GM19455 (cell line): ENCODE measurements at regions not wholly inside any gene's neighbourhood (a gene's known extent, or its start where the extent isn't known, plus 50 kb on each side); places are given as distances from the start of the nearest gene placed in this dataset.
"Not testable (repeated sequence)": the region's sequence is repeated elsewhere in the genome, so short reads cannot be mapped to it uniquely, and the experiment has no call there.

Experiments
- ATAC-seq: cut with Tn5 transposase; IDR thresholded peaks from one replicate; pipeline ENCODE4 v1.9.1; 2021; ENCODE audit not compliant: unreplicated experiment

DNA sequence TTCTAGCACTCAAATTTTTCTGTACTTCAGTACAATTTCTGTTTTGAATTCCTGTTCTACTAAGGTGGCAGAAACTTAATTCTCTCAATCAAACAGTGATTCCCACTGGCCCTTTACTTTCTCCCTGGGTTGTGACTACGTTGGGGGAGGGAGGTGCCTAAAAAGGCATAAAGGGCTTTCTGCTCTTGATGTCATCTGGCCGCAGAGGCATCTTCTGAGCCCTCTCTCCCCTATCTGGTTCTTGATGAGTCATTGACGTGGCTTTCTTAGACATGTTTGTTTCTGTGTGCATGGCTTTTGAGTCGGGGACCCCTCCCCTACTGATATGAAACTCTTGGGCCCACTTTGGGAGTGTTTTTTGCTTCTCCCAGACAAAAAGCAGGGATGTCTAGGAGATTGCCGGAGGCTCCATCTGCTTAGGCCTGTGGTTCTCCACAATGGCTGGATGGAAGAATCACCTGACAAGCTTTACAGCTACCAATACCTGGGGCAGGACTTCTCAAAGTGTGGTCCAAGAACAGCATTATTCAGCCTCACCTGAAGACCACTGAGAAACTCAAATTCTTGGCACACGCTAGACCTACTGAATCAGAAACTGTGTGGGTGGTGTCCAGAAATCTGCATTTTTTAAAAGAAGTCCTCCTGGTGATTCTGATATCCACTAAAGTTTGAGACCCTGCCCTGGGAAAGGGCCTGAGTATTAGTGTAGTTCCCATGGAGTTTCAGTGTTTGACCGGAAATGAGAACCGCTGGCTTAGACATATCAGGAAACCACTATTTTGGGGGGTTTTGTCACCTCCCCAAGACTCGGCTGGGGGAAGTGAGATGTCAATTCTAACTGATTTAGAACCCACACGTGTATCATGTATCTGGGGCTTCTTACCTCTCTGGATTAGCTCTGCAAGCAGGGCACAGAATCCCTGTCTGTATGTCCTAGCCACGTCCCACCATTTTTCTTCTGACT, 395.7 kb upstream of the PDE3A start:
- ATAC-seq = no peak

DNA sequence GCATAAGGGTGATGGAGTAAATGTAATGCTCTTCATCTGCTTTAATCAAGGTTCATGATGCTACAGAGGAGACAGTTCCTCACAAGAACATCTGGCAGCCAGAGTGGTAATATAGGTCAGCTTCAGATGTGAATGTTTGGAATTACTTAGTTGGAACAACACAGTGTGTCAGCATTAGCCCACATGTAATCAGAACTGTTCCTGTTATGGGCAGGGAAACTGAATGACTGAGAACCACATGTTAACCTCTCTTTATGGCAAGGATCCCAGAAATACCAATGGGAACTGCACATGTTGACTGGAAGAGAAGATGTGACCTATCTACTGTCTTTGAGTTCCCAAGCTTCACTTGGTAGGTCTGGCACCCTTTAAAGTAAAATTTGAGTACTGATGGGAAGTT, 390.1 kb upstream of the PDE3A start:
- no peak for ATAC-seq

DNA sequence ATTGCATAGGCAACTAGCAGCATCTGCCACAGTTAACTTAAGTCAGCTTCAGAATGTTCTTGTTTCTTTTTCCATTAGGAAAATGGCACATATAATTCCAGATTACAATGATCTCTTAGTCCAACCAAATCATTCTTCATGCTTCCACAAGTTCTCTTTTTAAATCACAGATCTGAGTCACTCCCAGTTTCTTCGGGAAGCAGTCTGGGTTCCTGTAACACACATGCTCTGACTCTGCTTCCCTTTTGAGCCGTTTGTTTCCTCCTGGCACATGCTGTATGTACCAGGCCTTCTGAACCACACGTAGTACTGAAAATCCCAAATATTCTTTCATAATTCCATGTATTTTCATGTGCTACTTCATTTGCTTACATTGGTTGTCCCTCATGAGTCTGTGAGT, 388.8 kb upstream of the PDE3A start:
- no peak for ATAC-seq

DNA sequence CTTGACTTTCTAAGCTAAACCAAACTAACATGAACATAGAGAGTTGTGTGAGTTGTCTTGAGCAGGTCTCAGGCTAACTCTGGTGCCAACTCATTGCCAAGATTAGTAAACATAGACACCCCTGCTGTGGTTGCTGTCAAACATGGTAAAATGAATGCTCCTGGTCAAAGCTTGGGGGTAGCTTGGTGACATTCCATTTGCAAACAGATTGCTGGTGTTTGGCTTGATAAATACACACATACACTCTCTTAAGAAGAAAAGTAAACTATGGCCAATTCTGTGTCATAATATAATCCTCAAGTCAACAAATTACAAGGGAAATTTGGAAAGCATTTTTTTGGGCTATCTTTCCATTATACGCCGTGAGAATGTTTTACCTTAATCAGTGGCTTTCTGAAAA, 386.4 kb upstream of the PDE3A start:
- no peak for ATAC-seq

GRCh38 chr12:19988001-19988400, 380.3 kb upstream of the PDE3A start:
- ATAC-seq = no peak

DNA sequence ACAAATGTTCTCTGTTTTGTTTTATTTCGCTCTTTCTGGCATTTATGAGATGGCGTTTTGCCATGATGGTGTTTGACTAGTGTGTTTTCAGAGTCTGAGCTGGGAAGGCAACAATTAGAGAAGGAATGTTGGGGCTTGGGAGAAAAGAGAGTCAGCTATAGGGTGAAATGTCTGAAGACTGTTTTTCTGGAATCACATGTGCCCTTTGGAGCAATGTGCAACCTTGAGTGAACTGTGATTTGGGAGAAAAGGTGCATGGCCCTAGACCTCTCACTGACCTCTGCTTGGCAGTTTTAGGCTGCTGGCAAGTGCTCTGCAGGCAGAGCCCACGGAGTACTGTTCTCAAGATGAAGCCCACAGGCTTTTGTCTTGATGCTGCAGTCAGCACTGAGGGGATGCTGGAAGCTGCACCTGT, 379.9 kb upstream of the PDE3A start:
- ATAC-seq = no peak

DNA sequence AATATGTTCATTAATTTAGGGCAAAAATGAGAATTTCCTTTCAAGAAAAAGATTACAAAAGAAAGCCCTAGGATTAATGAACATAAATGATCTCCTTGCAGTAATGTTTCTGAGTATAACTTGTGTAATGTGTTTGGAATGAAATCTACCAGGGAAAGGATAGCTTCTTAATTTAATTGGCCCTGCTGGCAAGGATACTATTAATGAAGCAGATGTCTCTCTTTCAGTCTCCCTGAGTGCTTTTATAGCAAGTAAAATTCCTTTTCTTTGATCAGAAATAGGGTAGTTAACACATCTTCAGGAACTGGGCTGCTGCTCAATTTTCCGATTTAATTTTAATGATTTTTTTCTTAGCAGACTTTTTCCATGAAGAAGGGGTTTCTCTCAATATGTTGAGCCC, 379.4 kb upstream of the PDE3A start:
- no peak for ATAC-seq

- no peak for ATAC-seq
These were observed 377.2 kb upstream of the PDE3A start for GRCh38 chr12:19991146-19991545.

GRCh38 chr12:19992311-19992710, 376.0 kb upstream of the PDE3A start:
- ATAC-seq = no peak

DNA sequence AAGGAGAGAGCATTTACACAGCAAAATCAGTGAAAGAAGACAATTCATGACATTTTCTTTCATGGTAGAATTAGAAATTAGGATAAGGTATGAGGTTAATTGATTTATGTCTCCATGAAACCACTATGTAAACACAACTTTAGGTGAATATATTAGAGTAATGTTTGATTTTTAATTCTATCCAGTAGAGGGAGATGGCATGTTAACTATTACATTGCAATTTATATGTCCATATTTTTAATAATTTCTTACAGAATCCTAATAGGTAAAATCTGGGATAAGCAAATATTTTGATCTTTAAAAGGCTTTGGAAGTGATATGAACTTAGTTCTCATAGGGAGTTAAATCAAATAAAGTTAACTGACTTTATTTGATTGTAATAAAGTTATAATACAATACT, 373.4 kb upstream of the PDE3A start:
- no peak for ATAC-seq

- no peak for ATAC-seq
These were observed 370.5 kb upstream of the PDE3A start for GRCh38 chr12:19997656-19998400.

DNA sequence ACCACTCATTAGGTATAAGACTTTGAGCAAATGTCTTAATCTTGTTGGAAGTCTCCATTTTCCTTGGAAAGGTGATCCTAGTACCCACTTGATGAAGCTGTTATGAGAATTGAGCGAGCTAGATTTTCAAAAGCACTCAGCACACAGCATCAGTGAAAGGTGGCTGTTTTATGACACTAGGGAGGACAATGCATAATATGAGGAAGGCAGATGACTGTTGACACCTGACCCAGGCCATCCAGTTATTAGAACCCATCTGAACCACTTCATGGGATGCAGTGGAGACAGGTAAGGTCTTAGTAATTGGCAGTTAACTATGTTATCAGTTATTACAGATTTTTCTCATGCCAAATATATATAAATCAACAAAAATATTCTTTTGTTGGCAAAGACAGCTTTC, 369.9 kb upstream of the PDE3A start:
- no peak for ATAC-seq

GRCh38 chr12:19998961-19999804, 369.2 kb upstream of the PDE3A start:
- no peak for ATAC-seq

GRCh38 chr12:19999805-20000138, 368.6 kb upstream of the PDE3A start:
- ATAC-seq = no peak

- no peak for ATAC-seq
These were observed 368.0 kb upstream of the PDE3A start for GRCh38 chr12:20000229-20000849.

- no peak for ATAC-seq
These were observed 365.1 kb upstream of the PDE3A start for GRCh38 chr12:20003252-20003651.

DNA sequence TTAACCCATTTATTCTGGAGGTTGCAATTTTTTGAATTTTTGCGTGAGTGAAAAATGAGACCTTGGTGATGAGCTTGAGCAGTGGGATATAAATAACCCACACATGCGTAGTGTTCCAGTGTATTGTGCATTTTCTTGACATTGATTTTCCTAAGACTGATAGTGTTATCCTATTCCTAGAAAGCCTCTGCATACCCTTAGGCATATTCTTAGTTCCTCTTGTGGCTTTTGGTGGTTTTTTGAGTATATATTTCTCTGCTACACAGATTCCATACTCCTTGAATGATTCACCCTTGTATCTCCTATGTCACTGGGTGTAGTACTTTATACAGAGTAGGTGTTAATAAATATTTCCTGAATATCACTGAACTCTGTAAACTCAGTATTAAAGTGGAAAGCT, 363.4 kb upstream of the PDE3A start:
- ATAC-seq = no peak

GRCh38 chr12:20006871-20007730, 361.2 kb upstream of the PDE3A start:
- no peak for ATAC-seq

DNA sequence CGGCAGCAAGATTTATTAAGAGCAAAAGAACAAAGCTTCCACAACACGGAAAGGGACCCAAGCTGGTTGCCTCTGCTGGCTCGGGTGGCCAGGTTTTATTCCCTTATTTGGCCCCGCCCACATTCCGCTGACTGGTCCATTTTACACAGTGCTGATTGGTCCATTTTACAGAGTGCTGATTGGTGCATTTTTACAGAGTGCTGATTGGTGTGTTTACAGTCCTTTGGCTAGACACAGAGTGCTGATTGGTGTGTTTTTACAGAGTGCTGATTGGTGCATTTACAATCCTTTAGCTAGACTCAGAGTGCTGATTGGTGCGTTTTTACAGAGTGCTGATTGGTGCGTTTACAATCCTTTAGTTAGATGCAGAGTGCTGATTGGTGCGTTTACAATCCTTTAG, 358.4 kb upstream of the PDE3A start:
- not testable (repeated sequence) for ATAC-seq

DNA sequence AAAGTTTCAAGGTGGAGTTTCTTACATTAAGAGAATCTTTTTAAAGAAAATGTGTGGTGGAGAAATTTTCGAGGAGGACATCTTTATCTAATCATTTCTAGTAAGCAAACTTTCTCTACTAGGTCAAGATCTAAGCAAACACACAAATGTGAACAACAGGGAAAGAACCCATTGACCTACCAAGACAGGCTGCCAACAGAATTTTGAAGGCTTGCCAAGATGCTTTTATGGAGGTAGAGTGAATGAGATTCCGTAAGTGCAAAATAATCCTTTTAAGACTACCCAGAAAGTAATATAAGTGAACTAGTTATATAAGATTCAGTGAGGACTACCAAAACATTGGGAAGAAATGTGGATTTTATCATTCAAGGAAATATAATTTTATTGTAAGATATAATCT, 357.1 kb upstream of the PDE3A start:
- ATAC-seq = no peak
